HCT116 (cell line): ENCODE measurements at regions not wholly inside any gene's neighbourhood (a gene's known extent, or its start where the extent isn't known, plus 50 kb on each side); places are given as distances from the start of the nearest gene placed in this dataset.

ENCODE experiments used
- ATAC-seq: fragments of 200-7000 bp; cut with Tn5 transposase; 2 replicates; pipeline ENCODE4 v1.9.1; 2020; ENCODE audit warnings: mild to moderate bottlenecking, moderate library complexity
- BruUV-seq: library from RNA; stranded (reverse); fragments of 400-500 nt; replicated peaks from 2 replicates; lab custom pipeline; 2021; lab: Mats Ljungman, UMichigan
- CTCF ChIA-PET: fragments of 300-600 bp; sonication (Branson Sonifier 250); formaldehyde crosslinking; loops from one replicate; lab custom pipeline; 2021; ENCODE audit warnings: antibody characterized with exemption; lab: Charles Lee
- POLR2A ChIA-PET: fragments of 300-600, 350-600 bp; sonication (Branson Sonifier 250); formaldehyde crosslinking; loops from one replicate; lab custom pipeline; 2021; ENCODE audit warnings: antibody characterized with exemption; lab: Charles Lee
- RAD21 ChIA-PET, 2 experiments: fragments of 300-600 bp; sonication (Branson Sonifier 250); formaldehyde crosslinking; loops; one replicate each; lab custom pipeline; 2023; ENCODE audit warnings: low total read pairs in 2 of 2; ENCODE audit not compliant: uncharacterized antibody in 2 of 2, unreplicated experiment in 2 of 2, low non-redundant PET in 1 of 2; lab: Charles Lee
- DNase-seq: peaks from one replicate; pipeline ENCODE4 v3.0.0-alpha.2; 2010; ENCODE audit warnings: low read depth, low spot score
- H2AFZ ChIP-seq: fragments of 200-600 bp; shearing (Covaris generic), sonication (generic); 2 replicates; pipeline ENCODE4 v1.6.1; 2017; ENCODE audit warnings: low read depth, mixed run types, mixed read lengths, antibody characterized with exemption, low read length; ENCODE audit not compliant: poor library complexity, severe bottlenecking
- H3K27ac ChIP-seq: 2 replicates; pipeline ENCODE4 v1.5.1; 2012; ENCODE audit warnings: low read depth, low read length
- H3K27me3 ChIP-seq: fragments of 200-600 bp; sonication (generic); 2 replicates; pipeline ENCODE4 v1.6.1; 2016; ENCODE audit warnings: mixed run types, low read length, mixed read lengths; ENCODE audit not compliant: insufficient read depth
- H3K36me3 ChIP-seq, 2 experiments: fragments of 200-500 bp in 1 of 2; fragments of 200-600 bp in 1 of 2; sonication (Bioruptor generic) in 1 of 2; sonication (generic) in 1 of 2; 2 replicates each; pipeline versions ENCODE4 v1.5.1 to v1.6.1; 2014 to 2016; ENCODE audit warnings: low read length in 2 of 2, inconsistent platforms in 1 of 2, mixed read lengths in 1 of 2, mixed run types in 1 of 2; ENCODE audit not compliant: insufficient read depth in 2 of 2, control insufficient read depth in 1 of 2
- H3K4me1 ChIP-seq, 2 experiments: fragments of 200-600 bp in 1 of 2; sonication (generic) in 1 of 2; 2 replicates each; pipeline versions ENCODE4 v1.5.1 to v1.6.1; 2012 to 2017; ENCODE audit warnings: low read length in 2 of 2, inconsistent platforms in 1 of 2, mild to moderate bottlenecking in 1 of 2, mixed read lengths in 1 of 2, mixed run types in 1 of 2, moderate library complexity in 1 of 2; ENCODE audit not compliant: insufficient read depth in 2 of 2, control insufficient read depth in 1 of 2
- H3K4me2 ChIP-seq: fragments of 200-600 bp; sonication (generic); 2 replicates; pipeline ENCODE4 v1.6.1; 2017; ENCODE audit warnings: mixed run types, low read length, mixed read lengths
- H3K4me3 ChIP-seq, 2 experiments: fragments of 200-600 bp in 1 of 2; sonication (generic) in 1 of 2; replicated peaks in 1 of 2; 2 replicates each; pipeline ENCODE4 v1.5.1; 2011 to 2016; ENCODE audit warnings: low read length in 2 of 2, control low read depth in 1 of 2, low read depth in 1 of 2, mild to moderate bottlenecking in 1 of 2, mixed read lengths in 1 of 2, mixed run types in 1 of 2
- H3K79me2 ChIP-seq: fragments of 200-600 bp; sonication (generic); 2 replicates; pipeline ENCODE4 v1.6.1; 2017; ENCODE audit warnings: mild to moderate bottlenecking, mixed run types, low read length, moderate library complexity, mixed read lengths; ENCODE audit not compliant: insufficient read depth
- H3K9ac ChIP-seq: fragments of 200-600 bp; sonication (generic); 2 replicates; pipeline ENCODE4 v1.6.1; 2016; ENCODE audit warnings: low read length, mixed read lengths
- H3K9me2 ChIP-seq: fragments of 200-600 bp; sonication (generic), shearing (Covaris generic); 2 replicates; pipeline ENCODE4 v1.6.1; 2017; ENCODE audit warnings: mixed run types, mild to moderate bottlenecking, moderate library complexity; ENCODE audit not compliant: insufficient read depth
- H3K9me3 ChIP-seq, 2 experiments: fragments of 200-500 bp in 1 of 2; fragments of 200-600 bp in 1 of 2; sonication (Bioruptor generic) in 1 of 2; sonication (generic) in 1 of 2; 2 replicates each; pipeline ENCODE4 v1.6.1; 2014 to 2017; ENCODE audit warnings: low read length in 2 of 2, mixed read lengths in 2 of 2, inconsistent platforms in 1 of 2, low read depth in 1 of 2, mild to moderate bottlenecking in 1 of 2, mixed run types in 1 of 2, moderate library complexity in 1 of 2; ENCODE audit not compliant: control insufficient read depth in 1 of 2, insufficient read depth in 1 of 2
- H4K20me1 ChIP-seq: fragments of 200-600 bp; sonication (generic), shearing (Covaris generic); 2 replicates; pipeline ENCODE4 v1.6.1; 2017; ENCODE audit warnings: mixed run types, mild to moderate bottlenecking, moderate library complexity; ENCODE audit not compliant: insufficient read depth
- ATF3 ChIP-seq: IDR thresholded peaks from 2 replicates; pipeline ENCODE4 v1.6.1; 2012
- CBX3 ChIP-seq: IDR thresholded peaks from 2 replicates; pipeline ENCODE4 v1.6.1; 2012; ENCODE audit warnings: low read depth
- CEBPB ChIP-seq: IDR thresholded peaks from 2 replicates; pipeline ENCODE4 v1.6.1; 2012; ENCODE audit warnings: low read depth
- CTCF ChIP-seq, 3 experiments: fragments of 200-600 bp in 1 of 3; sonication (generic) in 1 of 3; IDR thresholded peaks in 2 of 3; conservative IDR thresholded peaks in 1 of 3; 2 replicates each; pipeline ENCODE4 v1.5.1; 2012 to 2017; ENCODE audit warnings: low read depth in 2 of 3, low read length in 2 of 3, antibody characterized with exemption in 1 of 3, borderline replicate concordance in 1 of 3, control low read depth in 1 of 3, mild to moderate bottlenecking in 1 of 3, mixed read lengths in 1 of 3, mixed run types in 1 of 3, moderate library complexity in 1 of 3; ENCODE audit not compliant: insufficient read depth in 1 of 3
- EGR1 ChIP-seq: IDR thresholded peaks from 2 replicates; pipeline ENCODE4 v1.6.1; 2012; ENCODE audit warnings: low read depth
- EZH2 ChIP-seq: fragments of 200-600 bp; sonication (generic); IDR thresholded peaks from 2 replicates; pipeline ENCODE4 v1.6.1; 2017; ENCODE audit warnings: antibody characterized with exemption, mixed run types
- FOSL1 ChIP-seq: IDR thresholded peaks from 2 replicates; pipeline ENCODE4 v1.6.1; 2012; ENCODE audit warnings: low read depth
- JUND ChIP-seq: IDR thresholded peaks from 2 replicates; pipeline ENCODE4 v1.6.1; 2012
- POLR2A ChIP-seq: IDR thresholded peaks from 2 replicates; pipeline ENCODE4 v1.7.0; 2011; ENCODE audit warnings: borderline replicate concordance; ENCODE audit not compliant: insufficient read depth, insufficient read length; ENCODE audit errors: extremely low read depth
- POLR2AphosphoS5 ChIP-seq: IDR thresholded peaks from 2 replicates; pipeline ENCODE4 v1.6.1; 2011; ENCODE audit warnings: mild to moderate bottlenecking, low read depth, low read length, moderate library complexity
- SP1 ChIP-seq: IDR thresholded peaks from 2 replicates; pipeline ENCODE4 v1.6.1; 2012; ENCODE audit warnings: low read depth
- TCF7L2 ChIP-seq: IDR thresholded peaks from 2 replicates; pipeline ENCODE4 v1.7.0; 2011; ENCODE audit warnings: borderline replicate concordance, inconsistent platforms; ENCODE audit not compliant: insufficient read depth, insufficient read length; ENCODE audit errors: extremely low read depth
- YY1 ChIP-seq: IDR thresholded peaks from 2 replicates; pipeline ENCODE4 v1.6.1; 2011; ENCODE audit warnings: low read length, low read depth, moderate library complexity, mild to moderate bottlenecking; ENCODE audit not compliant: insufficient replicate concordance; ENCODE audit errors: extremely low read depth
- ZBTB33 ChIP-seq: IDR thresholded peaks from 2 replicates; pipeline ENCODE4 v1.6.1; 2011; ENCODE audit warnings: mild to moderate bottlenecking, low read length, moderate library complexity; ENCODE audit not compliant: insufficient replicate concordance; ENCODE audit errors: extremely low read depth
- ZFX ChIP-seq: fragments of 450-650 bp; IDR thresholded peaks from 2 replicates; pipeline ENCODE4 v1.6.1; 2017
- ZNF274 ChIP-seq: fragments of 200-500 bp; sonication (Bioruptor generic); IDR thresholded peaks from 2 replicates; pipeline ENCODE4 v1.6.1; 2014; ENCODE audit warnings: mild to moderate bottlenecking, low read depth, low read length, inconsistent platforms
- intact Hi-C: fragments of 100-400 bp; cut with micrococcal nuclease; formaldehyde crosslinking; loops from 2 replicates; pipeline ENCODE4 v1.10.0; 2022

GRCh38 chr18:42242758-42243157, 287.7 kb downstream of the PIK3C3 start:
- Histone ChIP-seq H3K4me1 (no peaks in the 10 kb centered on the region), H3K9me3 (peaks cover 0 to 6% of the 10 kb centered on the region in 2 experiments; a peak in 1 of 4 replicates), H3K4me2 (no peak overlapping the region), H3K4me3 (no peak overlapping the region), H3K27ac (no peak overlapping the region), H3K9me2 (no peaks in the 10 kb centered on the region), H3K9ac (no peak overlapping the region), H3K27me3 (no peaks in the 10 kb centered on the region), H3K36me3 (no peaks in the 10 kb centered on the region), H2AFZ (no peak overlapping the region), H3K79me2 (no peaks in the 10 kb centered on the region), H4K20me1 (no peaks in the 10 kb centered on the region)
- TF ChIP-seq EGR1, result no peak
- TF ChIP-seq POLR2A, result no peak
- no peak for TF ChIP-seq POLR2AphosphoS5
- TF ChIP-seq ATF3, result no peak
- no peak for TF ChIP-seq SP1
- no peak for TF ChIP-seq ZFX
- TF ChIP-seq ZNF274, result no peak
- no peak for TF ChIP-seq TCF7L2
- no peak for TF ChIP-seq JUND
- TF ChIP-seq FOSL1, result no peak
- BruUV-seq, result no TSS peak
- ATAC-seq (no peak), DNase-seq (no peak)
- intact Hi-C loops, result no loop called here
- POLR2A ChIA-PET, result no interaction called here
- CTCF ChIA-PET, result no interaction called here
- RAD21 ChIA-PET, result no interaction called here

GRCh38 chr18:42245137-42245536, 290.1 kb downstream of the PIK3C3 start:
- Histone ChIP-seq H3K4me1 (no peaks in the 10 kb centered on the region), H3K27ac (no peak overlapping the region), H3K36me3 (no peaks in the 10 kb centered on the region), H3K27me3 (no peaks in the 10 kb centered on the region), H3K9me2 (no peaks in the 10 kb centered on the region), H3K79me2 (no peaks in the 10 kb centered on the region), H3K9ac (no peak overlapping the region), H3K9me3 (peaks cover 0 to 6% of the 10 kb centered on the region in 2 experiments; a peak in 1 of 4 replicates), H2AFZ (no peak overlapping the region), H3K4me3 (no peak overlapping the region), H4K20me1 (no peaks in the 10 kb centered on the region), H3K4me2 (no peak overlapping the region)
- BruUV-seq, result no TSS peak
- intact Hi-C loops, result no loop called here
- RAD21 ChIA-PET, result no interaction called here
- POLR2A ChIA-PET, result no interaction called here
- CTCF ChIA-PET, result no interaction called here
- DNase-seq, result no peak
- no peak for ATAC-seq
- TF ChIP-seq YY1 (no peak), CEBPB (no peak), ZFX (no peak), POLR2AphosphoS5 (no peak), EZH2 (no peak), ATF3 (no peak), JUND (no peak), CTCF (IDR thresholded peaks at IDR 0.05 in 2 of 3, conservative IDR thresholded peaks at IDR 0.05 in 1 of 3; ENCODE audit: borderline replicate concordance in 1 of 3, insufficient read depth in 1 of 3, low read depth in 2 of 3, low read length in 2 of 3) (no peak), ZBTB33 (no peak), CBX3 (no peak)
